DMS 273 (cell line): ENCODE measurements at regions not wholly inside any gene's neighbourhood (a gene's known extent, or its start where the extent isn't known, plus 50 kb on each side); places are given as distances from the start of the nearest gene placed in this dataset.
A peak's percentile ranks its signal among the peaks of the same experiment; 100 is the strongest.
"Not testable (repeated sequence)": the region's sequence is repeated elsewhere in the genome, so short reads cannot be mapped to it uniquely, and the experiment has no call there.

ENCODE experiments used
- DNase-seq: peaks from one replicate; lab custom pipeline; 2025; ENCODE audit not compliant: unreplicated experiment; lab: John Stamatoyannopoulos, UW

- no peak for DNase-seq
Measured at GRCh38 chrX:111581086-111581485, 69.6 kb downstream of the SERTM2 start.

DNA sequence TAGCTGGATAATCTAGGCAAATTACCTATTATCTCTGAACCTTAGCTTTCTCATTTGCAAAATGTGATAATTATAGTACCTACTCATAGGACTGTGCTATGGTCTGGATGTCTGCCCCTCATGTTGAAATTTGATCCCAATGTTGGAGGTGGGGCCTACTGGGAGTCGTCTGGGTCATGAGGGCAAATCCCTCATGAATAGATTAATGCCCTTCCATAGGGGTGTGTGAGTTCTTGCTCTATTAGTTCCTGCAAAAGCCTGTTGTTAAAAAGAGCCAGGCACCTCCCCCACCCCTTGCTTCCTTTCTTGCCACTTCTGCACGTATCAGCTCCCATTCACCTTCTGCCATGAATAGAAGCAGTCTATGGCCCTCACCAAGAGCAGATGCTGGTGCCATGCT, 73.9 kb downstream of the SERTM2 start:
- peak; percentile 18 for DNase-seq

- DNase-seq, result not testable (repeated sequence)
Measured at GRCh38 chrX:111594348-111594877, 83.0 kb downstream of the SERTM2 start.

- no peak for DNase-seq
Measured at GRCh38 chrX:111597967-111598366, 83.0 kb upstream of the ALG13 start.

DNA sequence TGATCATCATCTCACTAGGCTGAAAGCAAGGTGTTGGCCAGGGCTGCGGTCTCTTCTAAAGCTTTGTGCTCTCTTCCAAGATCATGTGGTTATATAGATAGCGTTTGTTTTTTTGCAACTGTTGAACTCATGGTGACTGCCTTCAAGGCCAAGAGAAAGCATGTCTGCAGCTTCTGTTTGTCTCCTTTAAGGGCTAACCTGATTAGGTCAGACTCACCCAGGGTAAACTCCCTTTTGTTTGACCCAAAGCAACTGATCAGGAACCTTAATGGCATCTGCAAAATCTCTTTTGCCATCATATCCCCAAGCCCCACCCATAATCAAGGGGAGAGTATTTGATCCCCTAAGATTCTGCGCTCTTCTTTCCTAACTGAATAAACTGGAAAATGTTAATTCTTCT, 72.2 kb upstream of the ALG13 start:
- no peak for DNase-seq

DNA sequence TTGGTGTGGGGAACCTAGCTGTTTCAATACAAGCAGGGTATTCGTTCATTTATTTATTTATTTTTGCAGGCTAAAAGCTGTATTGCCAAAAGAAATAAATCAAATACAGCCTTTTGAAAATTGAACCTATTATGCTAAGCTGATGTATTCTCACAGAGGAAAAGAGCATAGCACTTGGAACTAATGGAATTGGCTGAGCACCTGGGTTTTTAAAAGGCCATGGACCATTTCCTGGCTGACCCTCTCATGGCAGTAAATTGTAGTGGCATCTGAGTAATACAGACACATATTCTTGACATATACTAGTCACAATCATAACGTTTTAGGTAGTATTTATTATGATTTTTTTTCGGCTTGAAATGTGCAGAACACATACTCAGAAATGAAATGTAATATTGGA, 71.8 kb upstream of the ALG13 start:
- no peak for DNase-seq

- DNase-seq, result no peak
Measured at GRCh38 chrX:111615227-111615626, 65.7 kb upstream of the ALG13 start.

- DNase-seq, result no peak
Measured at GRCh38 chrX:111616786-111617185, 64.2 kb upstream of the ALG13 start.

GRCh38 chrX:111620084-111620483, 60.9 kb upstream of the ALG13 start:
- DNase-seq, result not testable (repeated sequence)

DNA sequence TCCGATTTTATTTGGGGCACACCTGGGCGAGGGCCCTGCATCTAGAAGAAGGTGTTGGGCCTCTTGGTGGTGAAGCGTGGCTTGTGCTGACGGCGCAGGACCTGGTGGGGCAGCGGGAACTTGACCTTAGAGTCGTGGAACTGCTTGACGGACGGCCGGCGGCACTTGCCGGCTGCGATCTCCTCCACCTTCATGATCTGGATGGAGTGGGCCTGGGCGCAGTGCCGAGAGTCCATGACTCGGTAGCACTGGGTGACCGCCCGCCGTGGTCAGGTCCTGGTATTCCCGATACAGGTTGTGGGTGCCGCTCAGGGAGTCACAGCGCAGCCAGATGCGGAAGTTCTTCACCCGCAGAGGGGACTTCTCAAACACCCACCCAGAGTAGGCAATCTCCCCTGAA, 56.8 kb upstream of the ALG13 start:
- no peak for DNase-seq

GRCh38 chrX:111627256-111627655, 53.7 kb upstream of the ALG13 start:
- not testable (repeated sequence) for DNase-seq
